PC-9 (cell line): ENCODE measurements at regions not wholly inside any gene's neighbourhood (a gene's known extent, or its start where the extent isn't known, plus 50 kb on each side); places are given as distances from the start of the nearest gene placed in this dataset.

Experiments
- CTCF ChIP-seq: fragments of 200-600 bp; sonication (generic); conservative IDR thresholded peaks from 2 replicates; pipeline ENCODE4 v1.6.1; 2017; ENCODE audit warnings: mixed run types, antibody characterized with exemption, mild to moderate bottlenecking, moderate library complexity
- EZH2 ChIP-seq: fragments of 200-600 bp; sonication (generic); IDR thresholded peaks from 2 replicates; pipeline ENCODE4 v1.8.0; 2017; ENCODE audit warnings: antibody characterized with exemption, low read depth

- TF ChIP-seq CTCF (no peak), EZH2 (no peak)
These were observed 382.9 kb downstream of the OLFM4 start for GRCh38 chr13:53411463-53411862.
